Left hindlimb (tissue), 1 donor: ENCODE measurements at regions not wholly inside any gene's neighbourhood (a gene's known extent, or its start where the extent isn't known, plus 50 kb on each side); places are given as distances from the start of the nearest gene placed in this dataset.

Experiments used
- DNase-seq: peaks from one replicate; pipeline ENCODE4 v3.0.0-alpha.2; 2018

DNA sequence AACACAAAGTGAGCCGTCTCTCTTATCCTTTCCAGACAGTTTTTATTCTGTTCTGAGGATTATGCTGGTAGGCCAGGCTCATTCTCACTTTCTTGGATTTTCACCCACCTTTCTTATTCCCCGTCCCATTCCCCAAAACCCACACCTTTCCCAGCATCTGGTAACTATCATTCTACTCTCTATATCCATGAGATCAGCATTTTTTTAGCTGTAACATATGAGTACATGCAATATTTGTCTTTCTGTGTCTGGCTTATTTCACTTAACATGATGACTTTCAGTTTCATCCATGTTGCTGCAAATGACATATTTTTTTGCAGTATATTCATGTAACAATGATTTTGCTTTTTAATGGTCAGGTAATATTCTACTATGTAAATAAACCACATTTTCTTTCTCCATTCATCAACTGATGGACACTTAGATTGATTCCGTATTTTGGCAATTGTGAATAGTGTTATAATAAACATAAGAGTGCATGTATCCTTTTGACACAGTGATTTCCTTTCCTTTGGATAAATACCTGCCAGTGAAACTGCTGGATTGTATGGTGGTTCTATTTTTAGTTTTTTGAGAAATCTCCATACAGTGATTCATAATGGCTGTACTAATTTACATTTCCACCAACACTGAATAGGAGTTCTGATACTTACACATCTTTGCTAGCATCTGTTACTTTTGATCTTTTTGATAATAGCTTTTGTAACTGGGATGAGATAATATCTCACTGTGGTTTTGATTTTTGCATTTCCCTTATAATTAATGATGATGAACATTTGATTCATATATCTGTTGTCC, 289.3 kb downstream of the RPRM start:
- DNase-seq = no peak

DNA sequence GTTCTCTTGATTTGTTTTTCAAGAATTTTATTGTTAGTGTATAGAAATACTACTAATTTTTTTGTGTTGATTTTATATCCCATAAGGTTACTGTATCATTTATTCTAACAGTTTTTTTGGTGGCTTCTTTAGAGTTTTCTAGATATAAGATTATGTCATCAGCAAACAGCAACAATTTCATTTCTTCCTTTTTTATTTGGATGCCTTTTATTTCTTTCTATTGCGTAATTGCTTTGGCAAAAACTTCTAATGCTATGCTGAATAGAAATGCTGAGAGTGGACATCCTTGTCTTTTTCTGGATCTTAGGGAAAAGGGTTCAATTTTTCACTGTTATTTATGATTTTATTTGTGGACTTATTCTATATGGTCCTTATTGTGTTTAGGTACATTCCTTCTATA, 298.8 kb downstream of the RPRM start:
- no peak for DNase-seq

DNA sequence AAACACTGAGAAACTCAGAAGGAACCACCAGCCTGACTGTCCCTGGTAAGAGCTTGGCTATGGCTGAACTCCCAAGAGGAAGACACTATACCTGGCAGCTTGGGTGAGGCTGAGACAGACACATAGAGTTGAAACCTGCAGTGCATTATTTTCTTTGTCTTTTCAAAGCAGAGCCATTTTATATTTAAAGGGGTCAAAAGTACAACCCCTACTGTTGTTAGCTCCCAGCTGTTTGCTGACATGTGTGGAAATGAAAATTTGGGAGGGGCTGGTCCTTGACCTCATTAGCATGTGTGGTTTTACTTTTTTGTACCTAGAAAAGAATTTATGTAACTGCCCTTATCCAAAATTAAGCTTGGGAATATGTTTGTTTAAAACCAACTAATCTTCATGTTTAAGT, 309.0 kb downstream of the RPRM start:
- DNase-seq = no peak

DNA sequence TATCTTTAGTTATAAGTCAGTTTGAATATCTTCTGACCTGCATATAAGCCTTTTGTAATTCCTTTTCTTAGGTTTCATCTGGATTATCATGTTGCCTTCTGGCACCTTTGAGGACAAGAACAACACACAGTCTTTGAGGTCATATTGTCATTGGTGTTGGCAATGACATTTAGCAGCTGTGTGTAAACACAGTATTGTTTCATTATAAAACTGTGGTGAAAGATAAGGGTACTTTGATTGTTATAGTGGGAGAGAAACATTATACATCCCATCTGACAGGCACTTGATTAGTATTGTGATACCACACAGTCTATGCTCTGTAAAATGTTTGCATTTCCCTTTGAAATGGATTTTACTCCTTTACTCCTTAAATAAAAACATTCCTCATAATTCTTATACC, 313.5 kb downstream of the RPRM start:
- DNase-seq = no peak

DNA sequence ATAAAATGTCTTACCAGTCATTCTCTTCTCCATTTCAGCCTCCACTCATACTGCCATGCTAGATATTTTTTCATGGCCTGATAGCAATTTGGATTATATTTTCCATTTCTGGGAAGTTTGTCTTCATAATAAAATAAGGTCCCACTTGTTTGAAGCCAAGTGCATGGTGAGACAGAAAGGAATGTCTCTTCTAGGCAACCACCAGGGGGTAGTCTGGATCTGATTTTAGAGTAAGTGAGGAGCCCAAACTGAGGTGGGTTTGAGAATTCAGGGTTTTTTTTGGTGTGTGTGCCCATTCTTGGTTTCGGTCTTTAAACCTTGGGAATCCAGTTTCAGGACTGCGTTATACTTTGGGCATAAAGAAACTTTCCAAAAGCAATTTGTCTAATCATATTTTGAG, 315.5 kb downstream of the RPRM start:
- DNase-seq = no peak

DNA sequence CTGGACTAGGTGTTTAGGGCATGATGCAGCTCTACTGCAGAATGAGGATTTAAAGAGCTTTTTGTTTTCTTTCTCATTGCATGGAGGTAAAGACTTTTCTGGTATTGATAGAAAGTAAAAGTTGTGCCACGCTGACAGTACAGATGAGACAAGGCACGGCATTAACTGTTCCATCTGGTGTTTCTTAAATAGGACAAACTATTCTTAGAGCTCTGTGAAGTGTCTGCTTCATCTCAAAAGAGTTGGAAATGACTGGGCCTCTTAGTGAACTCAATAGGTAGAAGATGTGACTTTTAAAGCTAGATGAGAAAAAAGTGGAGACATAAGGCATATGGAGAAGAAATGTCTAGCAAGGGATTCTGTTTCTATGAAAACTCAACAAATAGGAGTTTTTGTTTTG, 321.8 kb downstream of the RPRM start:
- DNase-seq = no peak

DNA sequence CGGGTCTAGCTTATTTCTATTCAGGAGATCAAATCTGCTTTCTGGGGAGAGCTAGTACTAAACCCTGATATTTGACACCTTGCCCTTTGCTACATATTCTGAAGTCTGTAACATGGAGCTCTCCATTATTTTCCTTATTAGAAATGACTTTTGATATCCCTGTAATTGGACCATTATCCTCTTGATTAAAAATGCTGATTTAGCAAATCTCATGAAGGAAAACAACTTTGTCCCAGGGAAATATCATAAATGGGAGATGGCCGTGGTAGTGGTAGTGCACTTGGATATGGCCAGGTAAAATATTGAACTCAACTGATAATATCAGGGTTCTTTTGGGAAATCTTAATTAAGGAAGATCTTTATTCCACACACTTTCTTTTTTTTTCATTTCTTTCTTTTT, 326.5 kb downstream of the RPRM start:
- DNase-seq = no peak

DNA sequence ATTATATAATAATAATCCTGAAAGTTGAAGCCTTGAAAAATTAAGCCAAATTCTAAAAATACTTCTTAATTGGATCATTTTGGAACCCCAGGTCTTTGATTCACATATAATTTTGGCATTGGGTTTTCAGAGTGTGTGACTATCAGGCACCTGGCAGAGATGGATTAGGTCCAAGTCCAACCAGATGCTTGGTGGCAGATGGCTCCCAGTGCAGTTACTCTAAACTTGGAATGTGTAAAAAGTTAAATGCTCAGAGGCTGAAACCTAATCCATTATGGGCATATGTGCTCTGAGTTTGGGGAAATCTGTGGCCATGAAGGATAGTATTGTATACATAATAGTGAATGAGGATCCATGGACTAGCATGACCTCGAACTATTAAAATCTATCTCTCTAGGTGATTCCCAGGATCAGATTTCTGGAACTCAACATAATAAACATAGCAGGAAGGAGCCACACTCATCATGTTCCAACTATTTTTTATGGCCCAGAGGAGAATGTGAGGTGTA, 333.0 kb downstream of the RPRM start:
- DNase-seq = no peak

DNA sequence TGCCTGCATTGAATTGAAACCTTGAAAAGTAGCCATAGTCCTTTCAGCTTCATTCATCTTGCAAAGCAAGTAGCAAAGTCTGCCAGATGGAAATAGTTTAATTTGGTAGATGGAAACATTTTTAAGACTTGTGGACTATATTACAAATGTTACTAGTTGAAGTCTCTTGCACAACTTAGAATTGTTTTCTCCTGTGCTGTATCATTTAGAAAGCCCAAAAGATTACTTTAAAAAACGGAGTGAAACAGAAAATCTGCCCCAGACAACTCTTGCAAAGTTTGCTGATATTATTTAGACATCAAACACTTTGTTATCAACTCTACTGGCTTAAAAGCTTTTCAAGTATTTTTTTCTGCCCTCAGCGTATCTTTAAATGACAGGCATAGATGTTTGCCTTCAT, 335.0 kb downstream of the RPRM start:
- no peak for DNase-seq

DNA sequence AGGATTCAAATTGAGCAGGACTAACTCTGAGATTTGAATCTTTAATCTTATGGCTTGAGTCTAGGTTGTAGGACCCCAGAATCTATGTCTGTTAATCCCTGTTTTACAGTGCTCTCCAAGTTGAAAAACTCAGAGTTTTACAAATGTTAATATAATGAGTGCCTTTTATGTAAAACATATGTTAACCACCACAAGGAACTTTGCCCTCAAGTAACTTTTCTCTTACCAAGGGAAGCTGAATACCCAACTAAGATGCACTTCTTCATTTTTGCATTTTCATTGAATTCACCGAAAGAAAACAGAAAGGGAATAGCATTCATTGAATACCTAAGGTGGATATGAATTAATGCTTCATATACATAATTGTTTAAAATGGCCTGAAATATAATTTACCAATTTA, 338.1 kb downstream of the RPRM start:
- no peak for DNase-seq

DNA sequence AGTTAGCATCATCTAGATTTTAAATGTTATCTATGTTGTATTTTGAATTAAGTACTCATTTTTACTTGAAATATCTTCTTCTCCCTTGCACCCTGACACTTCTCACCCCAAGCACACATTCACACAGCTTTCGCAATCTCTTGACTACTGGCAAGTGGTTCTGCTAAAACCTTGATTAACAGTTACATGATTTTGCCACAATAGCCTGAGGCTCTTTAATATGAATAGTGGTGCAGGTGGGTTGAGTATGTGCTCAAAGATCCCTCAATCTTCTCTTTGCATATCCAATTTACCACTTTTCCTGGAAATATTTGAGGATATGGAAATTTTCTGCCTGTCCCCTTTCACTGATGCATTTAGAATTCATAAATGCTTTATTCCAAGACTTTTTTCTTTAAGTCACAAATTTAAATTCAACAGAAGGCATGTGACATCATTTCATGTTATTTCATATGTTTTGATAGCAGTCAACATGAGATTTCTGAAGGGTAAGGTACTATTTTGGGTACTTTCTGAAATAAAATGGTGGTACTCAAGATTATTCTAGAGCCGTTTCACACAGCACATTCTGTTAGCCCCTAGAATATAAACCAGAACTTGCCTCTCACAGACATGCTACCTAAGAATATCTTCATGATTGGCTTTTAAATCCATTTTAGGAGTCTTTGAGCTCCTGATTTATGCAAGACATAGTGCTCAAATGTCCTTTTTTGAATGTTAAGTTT, 339.7 kb downstream of the RPRM start:
- DNase-seq = no peak

DNA sequence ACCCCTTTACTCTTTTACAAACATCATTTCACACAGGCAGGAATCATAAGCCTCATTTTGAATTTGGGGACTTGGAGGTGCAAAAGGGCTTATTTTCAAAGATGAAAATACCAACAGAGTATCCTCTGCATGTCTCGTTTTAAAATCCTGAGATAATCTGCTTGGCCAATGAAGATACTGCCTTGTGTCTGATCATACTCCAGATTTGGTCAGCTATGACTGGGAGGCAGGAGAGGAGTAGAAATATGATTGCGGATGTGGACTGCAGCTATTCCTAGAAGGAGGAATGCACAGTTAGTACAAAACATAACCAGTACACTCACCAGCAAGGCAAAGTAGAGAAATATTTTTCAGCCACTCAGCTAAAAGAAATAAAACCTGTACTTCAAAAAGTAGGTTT, 342.3 kb downstream of the RPRM start:
- no peak for DNase-seq

DNA sequence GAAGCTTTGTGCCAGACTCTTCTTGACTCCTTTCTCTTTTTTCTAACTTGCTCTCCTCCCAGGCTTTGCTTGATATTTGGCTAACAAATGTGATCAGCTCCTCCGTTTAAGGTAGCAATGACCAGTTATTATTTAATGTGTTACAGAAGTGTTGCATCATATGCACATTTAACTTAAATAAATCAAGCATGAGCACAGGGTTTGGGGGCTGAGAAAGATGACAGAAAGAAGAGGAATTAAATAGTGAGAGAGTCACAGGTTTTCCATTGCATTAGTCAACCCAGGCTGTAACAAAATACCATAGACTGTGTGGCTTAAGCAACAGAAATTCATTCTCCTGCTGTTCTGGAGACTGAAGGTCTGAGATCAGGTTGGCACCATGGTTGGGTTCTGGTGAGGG, 343.8 kb downstream of the RPRM start:
- DNase-seq = no peak

DNA sequence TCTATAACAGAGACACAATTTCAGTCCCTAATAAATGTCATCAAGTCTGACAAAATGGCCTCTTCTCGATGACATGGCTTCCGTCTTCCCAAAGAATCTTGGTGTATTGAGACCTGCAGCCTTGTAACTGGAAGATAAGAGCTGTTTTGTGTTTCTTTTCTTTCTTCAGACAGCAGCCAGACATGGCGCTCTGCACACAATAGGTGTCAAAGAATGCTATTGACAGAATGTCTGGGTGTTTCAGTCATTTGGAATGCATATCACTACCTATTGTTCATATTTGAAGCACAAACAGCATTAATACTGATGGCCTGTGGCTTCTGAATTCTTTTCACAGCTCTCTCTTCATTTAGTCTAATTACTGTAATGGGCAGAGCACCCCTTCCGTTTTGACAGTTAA, 344.8 kb downstream of the RPRM start:
- DNase-seq = no peak

DNA sequence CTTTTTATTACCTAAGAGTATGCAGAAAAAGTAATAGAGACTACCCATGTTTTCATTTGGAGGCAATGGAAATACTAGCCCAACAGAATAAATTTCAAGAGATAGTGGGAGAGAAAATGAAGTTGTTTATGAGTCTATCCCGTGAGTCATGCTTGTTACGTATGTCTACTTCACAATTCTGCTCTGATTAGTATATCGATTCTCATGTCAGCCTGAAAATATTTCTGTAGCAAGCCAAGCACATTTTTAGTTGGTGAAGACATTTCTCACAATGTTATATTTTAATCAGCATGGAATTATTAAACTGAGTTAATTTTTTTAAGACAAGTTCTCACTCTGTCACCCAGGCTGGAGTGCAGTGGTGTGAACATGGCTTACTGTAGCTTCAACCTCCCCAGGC, 346.1 kb downstream of the RPRM start:
- DNase-seq = no peak

DNA sequence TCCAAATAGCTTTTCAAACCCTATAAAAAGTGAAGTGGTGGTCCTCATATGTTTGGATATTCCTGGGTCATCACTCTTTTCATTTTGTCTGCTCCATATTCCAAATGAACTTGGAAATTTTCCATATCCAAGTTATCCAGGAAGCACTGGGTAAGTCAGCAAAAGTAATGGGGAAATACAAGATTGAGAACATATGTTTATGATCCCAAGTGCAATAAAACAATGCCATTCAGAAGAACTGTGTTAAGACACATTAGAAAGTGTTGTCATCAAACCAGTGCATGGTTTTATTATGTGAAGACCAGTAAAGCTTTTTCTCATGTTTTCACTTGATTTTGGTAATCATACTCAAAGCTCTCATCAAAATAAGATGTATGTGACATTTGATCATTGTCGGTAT, 363.4 kb downstream of the RPRM start:
- DNase-seq = no peak

DNA sequence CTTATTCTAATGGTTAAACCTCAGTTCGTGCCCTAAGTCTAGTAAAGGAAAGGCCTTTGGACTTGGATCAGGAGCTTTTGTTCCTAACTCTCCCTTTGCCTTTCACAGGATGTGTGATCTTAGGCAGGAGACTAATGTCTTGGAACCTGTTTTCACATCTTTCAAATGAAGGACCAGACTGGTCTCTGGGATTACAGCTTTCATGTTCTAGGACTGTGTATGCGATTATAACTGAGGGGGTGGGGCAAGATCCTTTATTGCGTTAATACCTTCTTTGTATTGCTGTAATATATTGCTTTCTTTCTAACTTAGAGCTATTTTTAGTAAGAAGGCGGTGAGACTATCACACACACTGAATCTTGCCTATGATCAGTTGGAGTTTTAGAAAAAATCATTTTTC, 368.1 kb downstream of the RPRM start:
- no peak for DNase-seq

DNA sequence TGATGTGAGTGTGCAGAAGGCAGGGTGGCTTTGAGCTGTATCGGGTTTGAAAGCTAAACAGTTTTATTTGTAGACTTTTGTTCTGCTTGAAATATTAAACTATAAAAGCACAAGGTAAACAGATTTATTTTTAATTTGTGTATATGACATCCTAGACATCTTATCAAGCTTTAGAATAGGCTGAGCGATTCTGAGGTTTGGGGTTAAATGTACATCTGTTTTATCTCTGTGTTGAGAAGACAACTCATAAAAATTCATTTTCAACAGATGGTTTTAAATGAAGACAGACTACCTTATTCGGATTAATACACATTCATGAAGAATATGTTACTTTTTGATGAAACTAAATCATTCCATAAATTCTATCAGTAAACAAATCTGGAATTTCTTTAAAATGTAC, 368.8 kb downstream of the RPRM start:
- no peak for DNase-seq

DNA sequence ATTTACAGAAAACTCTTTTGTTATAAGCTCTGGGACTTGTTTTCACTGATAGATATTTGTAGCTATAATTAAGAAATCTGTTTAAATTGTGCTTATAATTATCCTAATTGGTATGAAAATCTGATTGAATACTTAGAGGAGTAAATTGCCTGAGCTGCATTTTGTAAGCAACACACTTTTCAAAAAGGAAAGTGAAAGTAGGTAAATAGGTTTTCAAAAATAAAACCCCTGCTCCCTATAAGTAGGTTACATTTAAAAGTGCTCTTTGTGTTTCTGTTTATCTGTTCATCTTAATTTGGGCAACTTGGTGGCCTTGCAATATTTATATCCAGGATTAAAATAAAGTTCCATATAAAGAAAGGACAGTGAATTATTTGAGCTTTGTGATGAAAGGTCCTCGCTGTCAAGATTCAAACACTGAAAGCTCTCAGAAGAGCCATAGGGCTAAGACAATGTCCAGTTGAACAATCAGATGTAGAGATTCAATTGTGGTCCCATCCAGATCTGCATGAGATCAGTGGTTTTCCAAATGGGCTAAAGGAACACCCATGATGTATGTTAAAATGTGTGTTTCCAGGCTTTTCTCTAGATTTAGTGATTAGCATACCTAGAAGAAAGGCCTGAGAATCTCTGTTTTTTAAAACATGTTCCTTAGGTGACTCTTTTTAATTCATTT, 371.6 kb downstream of the RPRM start:
- no peak for DNase-seq

DNA sequence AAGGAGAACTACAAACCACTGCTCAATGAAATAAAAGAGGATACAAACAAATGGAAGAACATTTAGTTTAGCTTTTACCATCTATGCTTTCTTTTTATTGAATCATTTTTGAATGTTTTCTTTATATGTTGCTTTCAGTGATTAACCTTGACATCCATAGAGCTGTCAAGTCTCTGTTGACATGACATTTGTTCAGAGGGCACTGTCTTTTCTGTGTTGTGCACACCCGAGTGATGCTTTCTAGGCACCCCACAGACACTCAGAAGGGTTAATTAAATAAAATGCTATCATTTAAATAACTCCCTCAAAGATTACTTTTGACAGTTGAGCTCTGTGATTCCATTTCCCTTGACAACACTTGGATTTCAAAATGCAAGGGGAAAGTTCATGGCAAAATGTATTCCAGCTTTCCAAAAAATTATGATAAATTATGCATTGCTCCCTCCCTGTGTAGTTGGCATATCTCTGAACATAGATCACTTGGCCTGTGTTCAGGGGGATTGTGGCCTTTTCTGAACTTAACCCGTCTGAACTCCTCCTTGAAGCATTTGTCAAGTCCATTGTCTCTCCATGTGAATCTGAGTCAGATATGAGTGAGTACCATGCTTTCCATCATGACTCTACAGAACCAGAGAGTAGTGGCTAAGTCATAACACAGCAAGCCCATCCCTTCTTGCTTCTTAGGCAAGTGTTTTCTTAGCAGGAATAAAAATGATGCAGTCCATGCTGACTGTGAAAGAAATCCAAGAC, 372.6 kb downstream of the RPRM start:
- DNase-seq = no peak

DNA sequence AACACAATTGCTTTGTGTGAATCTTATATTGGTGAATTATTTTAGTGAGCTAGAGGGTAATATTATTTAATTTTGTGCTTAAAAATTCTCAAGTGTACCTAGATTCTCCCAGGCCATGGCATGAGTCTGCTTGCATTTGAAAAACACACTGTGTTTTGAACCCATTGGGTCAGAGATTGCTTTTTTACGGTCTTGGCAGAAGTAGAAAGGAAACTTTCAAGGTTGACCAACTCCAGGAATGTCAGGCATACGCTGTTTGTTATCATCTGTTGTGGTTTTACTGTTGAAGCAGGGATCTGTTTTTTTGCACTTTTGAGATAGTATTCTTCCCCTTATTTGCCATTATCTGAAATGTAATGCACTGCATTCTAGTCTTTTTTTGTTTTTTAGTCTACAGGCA, 377.4 kb downstream of the RPRM start:
- no peak for DNase-seq

DNA sequence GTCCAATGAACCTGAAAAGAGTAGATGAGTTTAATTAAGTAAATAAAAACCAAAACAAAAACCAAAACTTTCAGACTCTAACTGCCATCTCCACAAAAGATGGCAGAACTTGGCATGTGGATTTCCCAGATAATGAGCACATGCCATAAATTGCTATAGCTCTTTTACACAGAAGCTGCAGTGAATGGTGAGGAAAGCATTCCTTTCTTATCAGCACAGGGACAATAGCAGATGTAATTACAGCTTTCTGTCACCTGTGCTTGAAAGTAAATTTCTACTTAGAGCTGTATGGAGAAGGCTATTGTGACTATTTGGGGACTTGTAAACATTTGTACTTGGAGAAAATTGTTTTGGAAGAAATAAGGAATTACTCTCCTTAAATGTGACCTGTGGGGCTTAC, 378.4 kb downstream of the RPRM start:
- no peak for DNase-seq

DNA sequence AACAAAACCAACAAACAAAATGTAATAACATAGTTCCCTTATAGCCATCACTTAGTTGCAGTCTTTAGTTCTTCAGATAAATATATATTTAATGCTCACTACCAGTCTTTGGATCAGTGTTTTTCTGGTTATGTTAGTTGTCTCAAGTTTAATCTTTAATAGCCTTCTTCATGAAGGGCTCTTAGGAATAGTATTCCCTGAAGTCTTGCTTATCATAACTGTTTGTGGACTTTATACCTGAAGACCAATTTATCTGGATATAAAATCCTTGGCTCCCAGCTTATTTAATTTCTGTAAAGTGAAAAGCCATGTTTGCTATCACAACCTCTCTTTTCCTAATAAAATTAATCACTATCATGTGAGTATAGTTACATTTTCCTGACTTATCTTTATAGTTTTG, 379.7 kb downstream of the ARL6IP6 start:
- no peak for DNase-seq
